ENCODE measurements at regions not wholly inside any gene's neighbourhood (a gene's known extent, or its start where the extent isn't known, plus 50 kb on each side); places are given as distances from the start of the nearest gene placed in this dataset.

- TF ChIP-seq POLR2A (IDR thresholded peaks at IDR 0.05; ENCODE audit: low read depth, low read length) (no peak), TAF1 (IDR thresholded peaks at IDR 0.05; ENCODE audit: low read depth, low read length) (no peak)
Measured at GRCh38 chr15:68506071-68506470, 72.7 kb upstream of the CORO2B start.
